ENCODE measurements at regions not wholly inside any gene's neighbourhood (a gene's known extent, or its start where the extent isn't known, plus 50 kb on each side); places are given as distances from the start of the nearest gene placed in this dataset.

DNA sequence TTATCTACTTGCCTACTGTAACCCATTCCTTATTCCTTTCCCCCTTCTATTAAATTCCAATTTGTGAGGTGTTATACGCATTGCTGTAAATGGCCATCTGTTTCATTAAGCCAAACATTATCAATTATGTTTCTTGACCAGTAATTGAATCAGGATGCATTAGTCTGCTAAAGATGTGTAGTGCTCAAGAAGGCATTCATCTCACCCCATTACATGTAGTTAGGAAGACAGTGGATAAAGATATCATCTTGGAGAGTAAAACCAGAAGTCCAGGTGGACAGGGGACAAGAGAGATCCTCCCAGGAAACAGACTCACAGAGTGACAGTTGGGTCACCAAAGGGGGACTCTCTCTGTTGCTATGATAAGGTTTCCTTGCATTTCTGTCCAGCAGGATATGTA lies 73.3 kb upstream of the FAM98A start:
- H3K9me3 ChIP-seq (ENCODE audit: low read length): no peaks in the 10 kb centered on the region
- no peaks in the 10 kb centered on the region for H4K20me1 ChIP-seq (ENCODE audit: insufficient read depth)
- H3K27ac ChIP-seq (ENCODE audit: low read length): no peak overlapping the region
- no peaks in the 10 kb centered on the region for H3K9me2 ChIP-seq (ENCODE audit: insufficient read depth, low read length)
- no peak overlapping the region for H2AFZ ChIP-seq (ENCODE audit: low read depth, low read length)
- no peaks in the 10 kb centered on the region for H3K79me2 ChIP-seq (replicated peaks; ENCODE audit: insufficient read depth, low read length)
- H3F3A ChIP-seq (ENCODE audit: insufficient read depth, low read length, poor library complexity, severe bottlenecking): no peaks in the 10 kb centered on the region
- H3K9ac ChIP-seq (ENCODE audit: low read length): no peak overlapping the region
- no peaks in the 10 kb centered on the region for H3K27me3 ChIP-seq (ENCODE audit: insufficient read depth, low read depth, low read length)
- no peaks in the 10 kb centered on the region for H3K36me3 ChIP-seq (ENCODE audit: insufficient read depth, low read length)
- no peak overlapping the region for H3K4me2 ChIP-seq (ENCODE audit: low read length)
- no peak for TF ChIP-seq POLR2AphosphoS5 (IDR thresholded peaks at IDR 0.05)
- TF ChIP-seq TAF1 (IDR thresholded peaks at IDR 0.05; ENCODE audit: low read depth): no peak
- TF ChIP-seq, protein P1, sequence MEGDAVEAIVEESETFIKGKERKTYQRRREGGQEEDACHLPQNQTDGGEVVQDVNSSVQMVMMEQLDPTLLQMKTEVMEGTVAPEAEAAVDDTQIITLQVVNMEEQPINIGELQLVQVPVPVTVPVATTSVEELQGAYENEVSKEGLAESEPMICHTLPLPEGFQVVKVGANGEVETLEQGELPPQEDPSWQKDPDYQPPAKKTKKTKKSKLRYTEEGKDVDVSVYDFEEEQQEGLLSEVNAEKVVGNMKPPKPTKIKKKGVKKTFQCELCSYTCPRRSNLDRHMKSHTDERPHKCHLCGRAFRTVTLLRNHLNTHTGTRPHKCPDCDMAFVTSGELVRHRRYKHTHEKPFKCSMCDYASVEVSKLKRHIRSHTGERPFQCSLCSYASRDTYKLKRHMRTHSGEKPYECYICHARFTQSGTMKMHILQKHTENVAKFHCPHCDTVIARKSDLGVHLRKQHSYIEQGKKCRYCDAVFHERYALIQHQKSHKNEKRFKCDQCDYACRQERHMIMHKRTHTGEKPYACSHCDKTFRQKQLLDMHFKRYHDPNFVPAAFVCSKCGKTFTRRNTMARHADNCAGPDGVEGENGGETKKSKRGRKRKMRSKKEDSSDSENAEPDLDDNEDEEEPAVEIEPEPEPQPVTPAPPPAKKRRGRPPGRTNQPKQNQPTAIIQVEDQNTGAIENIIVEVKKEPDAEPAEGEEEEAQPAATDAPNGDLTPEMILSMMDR (IDR thresholded peaks at IDR 0.05; ENCODE audit: poor library complexity, severe bottlenecking): no peak
- no peak for TF ChIP-seq RAD21 (conservative IDR thresholded peaks at IDR 0.05)
- no peak for TF ChIP-seq EZH2 (IDR thresholded peaks at IDR 0.05; ENCODE audit: borderline replicate concordance, insufficient read depth, low read length, poor library complexity, severe bottlenecking)
- TF ChIP-seq, protein P2, sequence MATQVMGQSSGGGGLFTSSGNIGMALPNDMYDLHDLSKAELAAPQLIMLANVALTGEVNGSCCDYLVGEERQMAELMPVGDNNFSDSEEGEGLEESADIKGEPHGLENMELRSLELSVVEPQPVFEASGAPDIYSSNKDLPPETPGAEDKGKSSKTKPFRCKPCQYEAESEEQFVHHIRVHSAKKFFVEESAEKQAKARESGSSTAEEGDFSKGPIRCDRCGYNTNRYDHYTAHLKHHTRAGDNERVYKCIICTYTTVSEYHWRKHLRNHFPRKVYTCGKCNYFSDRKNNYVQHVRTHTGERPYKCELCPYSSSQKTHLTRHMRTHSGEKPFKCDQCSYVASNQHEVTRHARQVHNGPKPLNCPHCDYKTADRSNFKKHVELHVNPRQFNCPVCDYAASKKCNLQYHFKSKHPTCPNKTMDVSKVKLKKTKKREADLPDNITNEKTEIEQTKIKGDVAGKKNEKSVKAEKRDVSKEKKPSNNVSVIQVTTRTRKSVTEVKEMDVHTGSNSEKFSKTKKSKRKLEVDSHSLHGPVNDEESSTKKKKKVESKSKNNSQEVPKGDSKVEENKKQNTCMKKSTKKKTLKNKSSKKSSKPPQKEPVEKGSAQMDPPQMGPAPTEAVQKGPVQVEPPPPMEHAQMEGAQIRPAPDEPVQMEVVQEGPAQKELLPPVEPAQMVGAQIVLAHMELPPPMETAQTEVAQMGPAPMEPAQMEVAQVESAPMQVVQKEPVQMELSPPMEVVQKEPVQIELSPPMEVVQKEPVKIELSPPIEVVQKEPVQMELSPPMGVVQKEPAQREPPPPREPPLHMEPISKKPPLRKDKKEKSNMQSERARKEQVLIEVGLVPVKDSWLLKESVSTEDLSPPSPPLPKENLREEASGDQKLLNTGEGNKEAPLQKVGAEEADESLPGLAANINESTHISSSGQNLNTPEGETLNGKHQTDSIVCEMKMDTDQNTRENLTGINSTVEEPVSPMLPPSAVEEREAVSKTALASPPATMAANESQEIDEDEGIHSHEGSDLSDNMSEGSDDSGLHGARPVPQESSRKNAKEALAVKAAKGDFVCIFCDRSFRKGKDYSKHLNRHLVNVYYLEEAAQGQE (IDR thresholded peaks at IDR 0.05; ENCODE audit: borderline replicate concordance): no peak
- no peak for TF ChIP-seq SMC3 (conservative IDR thresholded peaks at IDR 0.05; ENCODE audit: poor library complexity)
- TF ChIP-seq EP300 (conservative IDR thresholded peaks at IDR 0.05; ENCODE audit: poor library complexity, severe bottlenecking): no peak
- no peak for TF ChIP-seq MXI1 (conservative IDR thresholded peaks at IDR 0.05; ENCODE audit: poor library complexity, severe bottlenecking)
- no peak overlapping the region for H3K4me3 ChIP-seq (ENCODE audit: low read length)

DNA sequence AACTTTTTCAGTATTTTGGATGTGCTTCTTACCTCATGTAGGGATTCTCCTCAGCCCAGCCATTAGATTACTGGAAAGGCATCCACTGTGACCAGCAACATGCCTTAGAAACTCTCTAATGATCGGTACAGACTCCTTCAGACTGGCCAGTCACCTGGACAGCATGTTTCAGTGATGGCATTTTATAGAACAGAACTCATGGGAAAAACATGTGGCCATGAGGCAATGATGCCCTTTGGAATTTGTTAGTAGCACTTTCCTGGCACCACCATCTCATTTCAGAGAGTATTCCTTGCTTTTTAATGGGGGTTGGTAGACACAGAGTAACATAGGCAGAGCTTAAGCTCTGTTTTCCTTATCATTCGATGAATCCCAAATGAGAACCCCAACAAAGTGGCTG lies 72.1 kb upstream of the FAM98A start:
- H3F3A ChIP-seq (ENCODE audit: insufficient read depth, low read length, poor library complexity, severe bottlenecking): no peaks in the 10 kb centered on the region
- H3K4me2 ChIP-seq (ENCODE audit: low read length): no peak overlapping the region
- no peaks in the 10 kb centered on the region for H3K79me2 ChIP-seq (replicated peaks; ENCODE audit: insufficient read depth, low read length)
- H3K36me3 ChIP-seq (ENCODE audit: insufficient read depth, low read length): no peaks in the 10 kb centered on the region
- no peaks in the 10 kb centered on the region for H3K9me2 ChIP-seq (ENCODE audit: insufficient read depth, low read length)
- TF ChIP-seq, protein P2 (IDR thresholded peaks at IDR 0.05; ENCODE audit: borderline replicate concordance): no peak
- TF ChIP-seq EZH2 (IDR thresholded peaks at IDR 0.05; ENCODE audit: borderline replicate concordance, insufficient read depth, low read length, poor library complexity, severe bottlenecking): no peak
- TF ChIP-seq MXI1 (conservative IDR thresholded peaks at IDR 0.05; ENCODE audit: poor library complexity, severe bottlenecking): no peak
- no peak for TF ChIP-seq RAD21 (conservative IDR thresholded peaks at IDR 0.05)
- TF ChIP-seq POLR2AphosphoS5 (IDR thresholded peaks at IDR 0.05): no peak
- TF ChIP-seq, protein P1 (IDR thresholded peaks at IDR 0.05; ENCODE audit: poor library complexity, severe bottlenecking): no peak
- no peak for TF ChIP-seq TAF1 (IDR thresholded peaks at IDR 0.05; ENCODE audit: low read depth)
- no peak for TF ChIP-seq SMC3 (conservative IDR thresholded peaks at IDR 0.05; ENCODE audit: poor library complexity)
- no peak for TF ChIP-seq EP300 (conservative IDR thresholded peaks at IDR 0.05; ENCODE audit: poor library complexity, severe bottlenecking)
- no peak overlapping the region for H3K4me3 ChIP-seq (ENCODE audit: low read length)
- H3K9ac ChIP-seq (ENCODE audit: low read length): no peak overlapping the region
- no peak overlapping the region for H2AFZ ChIP-seq (ENCODE audit: low read depth, low read length)
- no peaks in the 10 kb centered on the region for H3K9me3 ChIP-seq (ENCODE audit: low read length)
- H4K20me1 ChIP-seq (ENCODE audit: insufficient read depth): no peaks in the 10 kb centered on the region
- no peaks in the 10 kb centered on the region for H3K27me3 ChIP-seq (ENCODE audit: insufficient read depth, low read depth, low read length)
- no peak overlapping the region for H3K27ac ChIP-seq (ENCODE audit: low read length)
